ENCODE measurements at regions not wholly inside any gene's neighbourhood (a gene's known extent, or its start where the extent isn't known, plus 50 kb on each side); places are given as distances from the start of the nearest gene placed in this dataset.

DNA sequence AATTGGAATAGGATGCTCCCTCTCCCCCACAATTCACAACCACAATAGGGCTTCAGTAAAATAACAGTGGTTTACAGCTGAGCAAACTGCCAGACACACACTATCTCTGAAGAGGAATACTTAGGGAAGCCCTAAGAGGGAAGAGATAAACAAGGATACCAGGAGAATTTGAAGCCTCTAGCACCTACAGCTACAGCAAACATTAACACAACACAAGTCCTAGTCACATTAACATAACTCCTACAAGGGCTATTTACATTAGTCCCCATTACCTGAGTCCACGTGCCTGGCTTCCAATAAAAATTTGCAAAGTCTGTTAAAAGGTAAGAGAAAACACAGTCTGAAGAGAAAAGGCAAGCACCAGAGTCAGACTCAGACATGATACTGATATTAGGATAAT, 346.9 kb upstream of the CDIN1 start:
- Histone ChIP-seq H3K9me3 (ENCODE audit: low read length) (no peaks in the 10 kb centered on the region), H3K27me3 (ENCODE audit: control insufficient read depth in 1 of 2, insufficient read depth in 2 of 2, low read length in 2 of 2) (no peaks in the 10 kb centered on the region), H3K36me3 (replicated peaks in 1 of 2; ENCODE audit: control insufficient read depth in 1 of 2, insufficient read depth in 2 of 2, low read length in 2 of 2) (no peaks in the 10 kb centered on the region), H3K27ac (ENCODE audit: extremely low read length, insufficient read depth, low read length) (no peak overlapping the region), H2AFZ (ENCODE audit: low read length) (no peak overlapping the region), H3K4me2 (ENCODE audit: low read depth, low read length) (no peak overlapping the region), H3K4me3 (replicated peaks in 1 of 3; ENCODE audit: insufficient read depth in 1 of 3, low read depth in 2 of 3, low read length in 3 of 3) (no peak overlapping the region), H3K9ac (ENCODE audit: insufficient read depth, low read depth, low read length) (no peak overlapping the region), H3K79me2 (ENCODE audit: insufficient read depth, low read length) (no peaks in the 10 kb centered on the region), H3K4me1 (ENCODE audit: insufficient read depth, low read length) (no peaks in the 10 kb centered on the region), H4K20me1 (ENCODE audit: insufficient read depth, low read length) (no peaks in the 10 kb centered on the region)
- POLR2A ChIA-PET: no interaction called here
- no peak for FAIRE-seq
- in situ Hi-C loops (cut with HindIII; ENCODE audit: extremely low pct_ligation_motif_present, low pct_unique_long_range_greater_than_20kb): no loop called here
- no peak for ATAC-seq
- intact Hi-C loops (cut with micrococcal nuclease; ENCODE audit: unreplicated experiment): no loop called here
- WGBS (ENCODE audit: low lambda C conversion rate): 7% methylated on average over 1 of the region's 1 CpG
- CTCF ChIA-PET (ENCODE audit: low intra/inter-chr PET ratio, low total read pairs): no interaction called here
- DNase-seq (ENCODE audit: low spot score): no peak
- no TSS peak for BruUV-seq (replicated peaks)
- no peak for TF ChIP-seq ZNF75D (CRISPR knock-in tag; IDR thresholded peaks at IDR 0.05; ENCODE audit: borderline replicate concordance)
- no peak for TF ChIP-seq ZNF570 (CRISPR knock-in tag; IDR thresholded peaks at IDR 0.05; ENCODE audit: borderline replicate concordance)
- TF ChIP-seq ZNF331 (CRISPR knock-in tag; IDR thresholded peaks at IDR 0.05): no peak
- TF ChIP-seq ZNF562 (CRISPR knock-in tag; IDR thresholded peaks at IDR 0.05; ENCODE audit: borderline replicate concordance): no peak
- TF ChIP-seq ATM (IDR thresholded peaks at IDR 0.05; ENCODE audit: borderline replicate concordance): no peak
- TF ChIP-seq ZNF775 (CRISPR knock-in tag; IDR thresholded peaks at IDR 0.05; ENCODE audit: borderline replicate concordance): no peak
- TF ChIP-seq CHD2 (IDR thresholded peaks at IDR 0.05; ENCODE audit: low read depth, low read length): no peak
- no peak for TF ChIP-seq ZNF205 (CRISPR knock-in tag; IDR thresholded peaks at IDR 0.05)
- TF ChIP-seq, protein P1, sequence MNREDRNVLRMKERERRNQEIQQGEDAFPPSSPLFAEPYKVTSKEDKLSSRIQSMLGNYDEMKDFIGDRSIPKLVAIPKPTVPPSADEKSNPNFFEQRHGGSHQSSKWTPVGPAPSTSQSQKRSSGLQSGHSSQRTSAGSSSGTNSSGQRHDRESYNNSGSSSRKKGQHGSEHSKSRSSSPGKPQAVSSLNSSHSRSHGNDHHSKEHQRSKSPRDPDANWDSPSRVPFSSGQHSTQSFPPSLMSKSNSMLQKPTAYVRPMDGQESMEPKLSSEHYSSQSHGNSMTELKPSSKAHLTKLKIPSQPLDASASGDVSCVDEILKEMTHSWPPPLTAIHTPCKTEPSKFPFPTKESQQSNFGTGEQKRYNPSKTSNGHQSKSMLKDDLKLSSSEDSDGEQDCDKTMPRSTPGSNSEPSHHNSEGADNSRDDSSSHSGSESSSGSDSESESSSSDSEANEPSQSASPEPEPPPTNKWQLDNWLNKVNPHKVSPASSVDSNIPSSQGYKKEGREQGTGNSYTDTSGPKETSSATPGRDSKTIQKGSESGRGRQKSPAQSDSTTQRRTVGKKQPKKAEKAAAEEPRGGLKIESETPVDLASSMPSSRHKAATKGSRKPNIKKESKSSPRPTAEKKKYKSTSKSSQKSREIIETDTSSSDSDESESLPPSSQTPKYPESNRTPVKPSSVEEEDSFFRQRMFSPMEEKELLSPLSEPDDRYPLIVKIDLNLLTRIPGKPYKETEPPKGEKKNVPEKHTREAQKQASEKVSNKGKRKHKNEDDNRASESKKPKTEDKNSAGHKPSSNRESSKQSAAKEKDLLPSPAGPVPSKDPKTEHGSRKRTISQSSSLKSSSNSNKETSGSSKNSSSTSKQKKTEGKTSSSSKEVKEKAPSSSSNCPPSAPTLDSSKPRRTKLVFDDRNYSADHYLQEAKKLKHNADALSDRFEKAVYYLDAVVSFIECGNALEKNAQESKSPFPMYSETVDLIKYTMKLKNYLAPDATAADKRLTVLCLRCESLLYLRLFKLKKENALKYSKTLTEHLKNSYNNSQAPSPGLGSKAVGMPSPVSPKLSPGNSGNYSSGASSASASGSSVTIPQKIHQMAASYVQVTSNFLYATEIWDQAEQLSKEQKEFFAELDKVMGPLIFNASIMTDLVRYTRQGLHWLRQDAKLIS (CRISPR knock-in tag; IDR thresholded peaks at IDR 0.05): no peak
- no peak for TF ChIP-seq DR1 (CRISPR knock-in tag; IDR thresholded peaks at IDR 0.05)
- TF ChIP-seq, protein P2, sequence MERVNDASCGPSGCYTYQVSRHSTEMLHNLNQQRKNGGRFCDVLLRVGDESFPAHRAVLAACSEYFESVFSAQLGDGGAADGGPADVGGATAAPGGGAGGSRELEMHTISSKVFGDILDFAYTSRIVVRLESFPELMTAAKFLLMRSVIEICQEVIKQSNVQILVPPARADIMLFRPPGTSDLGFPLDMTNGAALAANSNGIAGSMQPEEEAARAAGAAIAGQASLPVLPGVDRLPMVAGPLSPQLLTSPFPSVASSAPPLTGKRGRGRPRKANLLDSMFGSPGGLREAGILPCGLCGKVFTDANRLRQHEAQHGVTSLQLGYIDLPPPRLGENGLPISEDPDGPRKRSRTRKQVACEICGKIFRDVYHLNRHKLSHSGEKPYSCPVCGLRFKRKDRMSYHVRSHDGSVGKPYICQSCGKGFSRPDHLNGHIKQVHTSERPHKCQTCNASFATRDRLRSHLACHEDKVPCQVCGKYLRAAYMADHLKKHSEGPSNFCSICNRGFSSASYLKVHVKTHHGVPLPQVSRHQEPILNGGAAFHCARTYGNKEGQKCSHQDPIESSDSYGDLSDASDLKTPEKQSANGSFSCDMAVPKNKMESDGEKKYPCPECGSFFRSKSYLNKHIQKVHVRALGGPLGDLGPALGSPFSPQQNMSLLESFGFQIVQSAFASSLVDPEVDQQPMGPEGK (CRISPR knock-in tag; IDR thresholded peaks at IDR 0.05): no peak
- TF ChIP-seq ZC3H13 (CRISPR knock-in tag; IDR thresholded peaks at IDR 0.05): no peak
- TF ChIP-seq ZNF558 (CRISPR knock-in tag; IDR thresholded peaks at IDR 0.05; ENCODE audit: borderline replicate concordance): no peak

Data from HepG2 (cell line).